ENCODE measurements at regions not wholly inside any gene's neighbourhood (a gene's known extent, or its start where the extent isn't known, plus 50 kb on each side); places are given as distances from the start of the nearest gene placed in this dataset.

DNA sequence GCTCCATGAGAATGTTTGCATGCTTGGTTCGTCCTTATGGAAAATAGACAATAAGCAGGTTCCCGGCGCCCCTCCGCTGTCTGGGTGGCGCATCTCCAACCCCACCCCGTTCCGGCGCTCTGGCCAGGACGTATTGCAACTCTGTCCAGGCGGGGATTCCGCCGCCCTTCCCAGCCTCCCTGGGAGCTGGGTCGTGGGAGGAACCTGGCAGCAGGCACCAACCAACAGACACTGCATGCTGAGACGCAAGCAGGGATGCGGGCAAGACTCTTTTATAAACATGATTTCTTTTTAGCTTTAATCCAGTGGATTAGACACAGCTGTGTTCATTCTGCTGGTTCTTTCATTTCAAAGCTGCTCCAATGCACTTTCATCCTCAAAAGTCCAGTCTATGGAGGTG lies 240.2 kb downstream of the SH3BP4 start:
- H4K20me1 ChIP-seq (ENCODE audit: control insufficient read depth, extremely low read depth, insufficient read depth, low read length) = no peaks in the 10 kb centered on the region
- no peaks in the 10 kb centered on the region for H3K9me3 ChIP-seq (ENCODE audit: control insufficient read depth, insufficient read depth, low read depth, low read length)
- H3K9ac ChIP-seq (ENCODE audit: insufficient read depth, low read length) = no peak overlapping the region
- no peak overlapping the region for H3K4me3 ChIP-seq (replicated peaks in 1 of 4; ENCODE audit: control extremely low read depth in 1 of 4, insufficient read depth in 1 of 4, low read depth in 3 of 4, low read length in 4 of 4)
- no peak overlapping the region for H3K27ac ChIP-seq (ENCODE audit: insufficient read depth, low read length)
- peaks cover 9% of the 10 kb centered on the region for H3K27me3 ChIP-seq (ENCODE audit: control insufficient read depth, insufficient read depth, low read length)
- H3K36me3 ChIP-seq (ENCODE audit: control insufficient read depth, insufficient read depth, low read length) = no peaks in the 10 kb centered on the region
- DNase-seq (ENCODE audit: low read depth in 2 of 2) = no peak
- no peaks in the 10 kb centered on the region for H3K79me2 ChIP-seq (ENCODE audit: control insufficient read depth, insufficient read depth, low read length)
- H2AFZ ChIP-seq (ENCODE audit: low read length) = no peak overlapping the region
- no peak for TF ChIP-seq EZH2 (IDR thresholded peaks at IDR 0.05; ENCODE audit: low read length, missing control alignments)
- TF ChIP-seq CTCF (conservative IDR thresholded peaks at IDR 0.05 in 1 of 2, IDR thresholded peaks at IDR 0.05 in 1 of 2; ENCODE audit: low read depth in 1 of 2, low read length in 2 of 2) = no peak
- no peak overlapping the region for H3K4me2 ChIP-seq (ENCODE audit: extremely low read depth, insufficient read depth, low read length)
- H3K4me1 ChIP-seq (ENCODE audit: control insufficient read depth, extremely low read depth, insufficient read depth, low read length) = no peaks in the 10 kb centered on the region

- Histone ChIP-seq H3K9me3 (ENCODE audit: control insufficient read depth, insufficient read depth, low read depth, low read length) (no peaks in the 10 kb centered on the region), H4K20me1 (ENCODE audit: control insufficient read depth, extremely low read depth, insufficient read depth, low read length) (no peaks in the 10 kb centered on the region), H3K36me3 (ENCODE audit: control insufficient read depth, insufficient read depth, low read length) (no peaks in the 10 kb centered on the region), H3K79me2 (ENCODE audit: control insufficient read depth, insufficient read depth, low read length) (no peaks in the 10 kb centered on the region), H2AFZ (ENCODE audit: low read length) (no peak overlapping the region), H3K9ac (ENCODE audit: insufficient read depth, low read length) (no peak overlapping the region), H3K4me1 (ENCODE audit: control insufficient read depth, extremely low read depth, insufficient read depth, low read length) (no peaks in the 10 kb centered on the region), H3K27me3 (ENCODE audit: control insufficient read depth, insufficient read depth, low read length) (peaks cover 9% of the 10 kb centered on the region), H3K4me2 (ENCODE audit: extremely low read depth, insufficient read depth, low read length) (no peak overlapping the region), H3K27ac (ENCODE audit: insufficient read depth, low read length) (no peak overlapping the region), H3K4me3 (replicated peaks in 1 of 4; ENCODE audit: control extremely low read depth in 1 of 4, insufficient read depth in 1 of 4, low read depth in 3 of 4, low read length in 4 of 4) (no peak overlapping the region)
- no peak for TF ChIP-seq EZH2 (IDR thresholded peaks at IDR 0.05; ENCODE audit: low read length, missing control alignments)
- TF ChIP-seq CTCF (conservative IDR thresholded peaks at IDR 0.05 in 1 of 2, IDR thresholded peaks at IDR 0.05 in 1 of 2; ENCODE audit: low read depth in 1 of 2, low read length in 2 of 2) = no peak
- DNase-seq (ENCODE audit: low read depth in 2 of 2) = no peak
Measured at GRCh38 chr2:235194351-235194750, 242.5 kb downstream of the SH3BP4 start.

GRCh38 chr2:235194836-235195235 lies 243.0 kb downstream of the SH3BP4 start:
- no peaks in the 10 kb centered on the region for H3K9me3 ChIP-seq (ENCODE audit: control insufficient read depth, insufficient read depth, low read depth, low read length)
- H3K4me2 ChIP-seq (ENCODE audit: extremely low read depth, insufficient read depth, low read length) = no peak overlapping the region
- H3K36me3 ChIP-seq (ENCODE audit: control insufficient read depth, insufficient read depth, low read length) = no peaks in the 10 kb centered on the region
- peaks cover 9% of the 10 kb centered on the region for H3K27me3 ChIP-seq (ENCODE audit: control insufficient read depth, insufficient read depth, low read length)
- no peak overlapping the region for H3K27ac ChIP-seq (ENCODE audit: insufficient read depth, low read length)
- H4K20me1 ChIP-seq (ENCODE audit: control insufficient read depth, extremely low read depth, insufficient read depth, low read length) = no peaks in the 10 kb centered on the region
- TF ChIP-seq EZH2 (IDR thresholded peaks at IDR 0.05; ENCODE audit: low read length, missing control alignments) (no peak), CTCF (conservative IDR thresholded peaks at IDR 0.05 in 1 of 2, IDR thresholded peaks at IDR 0.05 in 1 of 2; ENCODE audit: low read depth in 1 of 2, low read length in 2 of 2) (no peak)
- no peaks in the 10 kb centered on the region for H3K4me1 ChIP-seq (ENCODE audit: control insufficient read depth, extremely low read depth, insufficient read depth, low read length)
- no peaks in the 10 kb centered on the region for H3K79me2 ChIP-seq (ENCODE audit: control insufficient read depth, insufficient read depth, low read length)
- no peak overlapping the region for H2AFZ ChIP-seq (ENCODE audit: low read length)
- no peak overlapping the region for H3K9ac ChIP-seq (ENCODE audit: insufficient read depth, low read length)
- no peak overlapping the region for H3K4me3 ChIP-seq (replicated peaks in 1 of 4; ENCODE audit: control extremely low read depth in 1 of 4, insufficient read depth in 1 of 4, low read depth in 3 of 4, low read length in 4 of 4)
- DNase-seq (ENCODE audit: low read depth in 2 of 2) = no peak

Data from fibroblast of lung (primary cell).